A549 (cell line): ENCODE measurements at regions not wholly inside any gene's neighbourhood (a gene's known extent, or its start where the extent isn't known, plus 50 kb on each side); places are given as distances from the start of the nearest gene placed in this dataset.
A peak's percentile ranks its signal among the peaks of the same experiment; 100 is the strongest.

ENCODE experiments used
- ATAC-seq, 2 experiments: fragments of 200-7000 bp in 1 of 2; fragments of >200 bp in 1 of 2; cut with Nextera tagmentation in 1 of 2; cut with Tn5 transposase in 1 of 2; 3 replicates each; pipeline versions ENCODE4 v1.8.0 to v1.9.1; 2018 to 2020; ENCODE audit warnings: mild to moderate bottlenecking in 1 of 2, moderate library complexity in 1 of 2
- CTCF ChIA-PET: fragments of 300-600 bp; sonication (Branson Sonifier 250); formaldehyde crosslinking; extraction: SDS; loops from one replicate; lab custom pipeline; 2021; ENCODE audit warnings: antibody characterized with exemption, inconsistent platforms; lab: Yijun Ruan, JAX
- POLR2A ChIA-PET: fragments of 350-600 bp; formaldehyde crosslinking; extraction: SDS; loops from one replicate; lab custom pipeline; 2021; ENCODE audit warnings: antibody characterized with exemption, inconsistent platforms; lab: Yijun Ruan, JAX
- DNase-seq, 2 experiments: peaks; one replicate each; pipeline versions ENCODE4 v3.0.0 to v3.0.0-alpha.2; 2011 to 2016; ENCODE audit warnings: low read depth in 1 of 2, low spot score in 1 of 2
- FAIRE-seq: peaks from 2 replicates; lab custom pipeline; 2011; peaks lifted over from hg19 to GRCh38; lab: Jason Lieb, UNC
- H3K27ac ChIP-seq, 2 experiments: fragments of >200 bp; sonication (Bioruptor Twin); formaldehyde crosslinking; 3 replicates each; pipeline ENCODE4 v1.5.1; 2016 to 2017
- H3K4me1 ChIP-seq: fragments of >200 bp; sonication (Bioruptor Twin); formaldehyde crosslinking; 3 replicates; pipeline ENCODE4 v1.6.1; 2016
- H3K4me2 ChIP-seq: fragments of >200 bp; sonication (Bioruptor Twin); formaldehyde crosslinking; 3 replicates; pipeline ENCODE4 v1.6.1; 2016
- H3K4me3 ChIP-seq: fragments of >200 bp; sonication (Bioruptor Twin); formaldehyde crosslinking; 3 replicates; pipeline ENCODE4 v1.5.1; 2016
- H3K9me3 ChIP-seq: fragments of >200 bp; sonication (Bioruptor Twin); formaldehyde crosslinking; 3 replicates; pipeline ENCODE4 v1.6.1; 2016
- BHLHE40 ChIP-seq: IDR thresholded peaks from 2 replicates; pipeline ENCODE4 v1.6.1; 2012; ENCODE audit warnings: low read depth, low read length, inconsistent platforms
- CEBPB ChIP-seq, 2 experiments: fragments of >200 bp in 1 of 2; sonication (Bioruptor Twin) in 1 of 2; formaldehyde crosslinking in 1 of 2; IDR thresholded peaks; 2 replicates each; pipeline ENCODE4 v1.6.1; 2012 to 2016
- CHD2 ChIP-seq: fragments of 150-350 bp; IDR thresholded peaks from 2 replicates; pipeline ENCODE4 v1.6.1; 2014; ENCODE audit warnings: low read length; ENCODE audit not compliant: partially characterized antibody
- CTCF ChIP-seq: fragments of >200 bp; sonication (Bioruptor Twin); formaldehyde crosslinking; IDR thresholded peaks from 3 replicates; pipeline ENCODE4 v1.5.1; 2016
- EHF ChIP-seq: fragments of 250-450 bp; sonication (Bioruptor Pico); IDR thresholded peaks from 2 replicates; pipeline ENCODE4 v1.5.0; 2020; ENCODE audit warnings: mild to moderate bottlenecking
- EP300 ChIP-seq, 2 experiments: fragments of >200 bp; sonication (Bioruptor Twin); formaldehyde crosslinking; IDR thresholded peaks; 2 replicates in 1 of 2; 3 replicates in 1 of 2; pipeline ENCODE4 v1.6.1; 2016 to 2017
- FOSL2 ChIP-seq, 2 experiments: fragments of 450-650 bp in 1 of 2; fragments of >200 bp in 1 of 2; sonication (Bioruptor Twin) in 1 of 2; formaldehyde crosslinking; IDR thresholded peaks; 2 replicates each; pipeline versions ENCODE4 v1.5.0 to v1.6.1; 2016 to 2020; ENCODE audit warnings: mild to moderate bottlenecking in 1 of 2, moderate library complexity in 1 of 2
- GATA3 ChIP-seq: IDR thresholded peaks from 2 replicates; pipeline ENCODE4 v1.6.1; 2012; ENCODE audit warnings: borderline replicate concordance
- HMGXB4 ChIP-seq: fragments of 250-450 bp; sonication (Bioruptor Pico); IDR thresholded peaks from 2 replicates; pipeline ENCODE4 v1.5.0; 2021; ENCODE audit warnings: mild to moderate bottlenecking, moderate library complexity, borderline replicate concordance
- JUNB ChIP-seq: fragments of >200 bp; sonication (Bioruptor Twin); formaldehyde crosslinking; IDR thresholded peaks from 2 replicates; pipeline ENCODE4 v1.6.1; 2016
- MAFK ChIP-seq: fragments of 450-650 bp; IDR thresholded peaks from 2 replicates; pipeline ENCODE4 v1.6.1; 2014; ENCODE audit not compliant: partially characterized antibody
- NFE2L2 ChIP-seq: fragments of 150-350 bp; conservative IDR thresholded peaks from 2 replicates; pipeline ENCODE4 v1.6.1; 2014; ENCODE audit warnings: low read length
- RCOR1 ChIP-seq: fragments of 150-350 bp; IDR thresholded peaks from 2 replicates; pipeline ENCODE4 v1.6.1; 2014; ENCODE audit warnings: antibody characterized with exemption, low read length, low read depth
- RFX5 ChIP-seq: fragments of 450-650 bp; IDR thresholded peaks from 2 replicates; pipeline ENCODE4 v1.7.1; 2014; ENCODE audit warnings: antibody characterized with exemption, mild to moderate bottlenecking, moderate library complexity
- RNF2 ChIP-seq: fragments of 200-600 bp; sonication (generic); IDR thresholded peaks from 2 replicates; pipeline ENCODE4 v1.6.1; 2016; ENCODE audit warnings: low read depth, mild to moderate bottlenecking, antibody characterized with exemption, moderate library complexity, borderline replicate concordance
- TP53 ChIP-seq: fragments of 250-450 bp; sonication (Bioruptor Pico); IDR thresholded peaks from 2 replicates; pipeline ENCODE4 v1.5.0; 2021; ENCODE audit warnings: mild to moderate bottlenecking, moderate library complexity
- ZFP36 ChIP-seq: fragments of 450-650 bp; IDR thresholded peaks from 2 replicates; pipeline ENCODE4 v1.6.1; 2014; ENCODE audit warnings: borderline replicate concordance; ENCODE audit not compliant: partially characterized antibody
- ZSCAN20 ChIP-seq: fragments of 250-450 bp; sonication (Bioruptor Pico); IDR thresholded peaks from 2 replicates; pipeline ENCODE4 v1.8.0; 2022; ENCODE audit warnings: mild to moderate bottlenecking, moderate library complexity
- WGBS: methylation state at CpG from one replicate; pipeline ENCODE4 v1.1.6; 2017; ENCODE audit errors: missing lambda C conversion rate; 5-methylcytosine and 5-hydroxymethylcytosine counted together
- TF ChIP-seq, protein P1 (sequence below): IDR thresholded peaks from 2 replicates; pipeline ENCODE4 v1.6.1; 2012
- TF ChIP-seq, protein P2 (sequence below): IDR thresholded peaks from 2 replicates; pipeline ENCODE4 v1.6.1; 2012; ENCODE audit warnings: low read depth, borderline replicate concordance
- TF ChIP-seq, protein P3 (sequence below): fragments of >200 bp; sonication (Bioruptor Twin); formaldehyde crosslinking; IDR thresholded peaks from 2 replicates; pipeline ENCODE4 v1.6.1; 2016

DNA sequence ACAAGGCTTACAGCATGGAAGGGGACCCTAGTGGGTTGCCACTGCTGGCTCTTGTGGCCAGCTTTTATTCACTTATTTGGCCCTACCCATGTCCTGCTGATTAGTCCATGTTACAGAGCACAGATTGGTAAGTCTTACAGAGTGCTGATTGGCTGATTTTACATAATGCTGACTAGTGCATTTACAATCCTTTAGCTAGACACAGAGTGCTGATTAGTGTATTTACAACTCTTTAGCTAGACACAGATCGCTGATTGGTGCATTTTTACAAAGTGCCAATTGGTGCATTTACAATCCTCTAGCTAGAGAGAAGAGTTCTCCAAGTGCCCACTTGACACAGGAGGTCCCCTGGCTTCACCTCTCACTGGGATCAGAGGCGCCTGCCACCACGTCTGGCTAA lies 485.0 kb upstream of the TSPY4 start:
- H3K4me2 ChIP-seq: no peak overlapping the region
- no peaks in the 10 kb centered on the region for H3K9me3 ChIP-seq
- no peaks in the 10 kb centered on the region for H3K4me1 ChIP-seq
- WGBS: 43% methylated on average over 3 of the region's 3 CpGs
- POLR2A ChIA-PET: no interaction called here
- CTCF ChIA-PET: no interaction called here
- ATAC-seq: no peak
- no peak for FAIRE-seq
- H3K27ac ChIP-seq: no peak overlapping the region
- TF ChIP-seq CHD2 (no peak), EP300 (IDR thresholded peaks at IDR 0.05) (no peak), MAFK (peak; percentile 34)
- TF ChIP-seq, protein P1, sequence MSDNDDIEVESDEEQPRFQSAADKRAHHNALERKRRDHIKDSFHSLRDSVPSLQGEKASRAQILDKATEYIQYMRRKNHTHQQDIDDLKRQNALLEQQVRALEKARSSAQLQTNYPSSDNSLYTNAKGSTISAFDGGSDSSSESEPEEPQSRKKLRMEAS: no peak
- H3K4me3 ChIP-seq: no peak overlapping the region
- no peak for DNase-seq

DNA sequence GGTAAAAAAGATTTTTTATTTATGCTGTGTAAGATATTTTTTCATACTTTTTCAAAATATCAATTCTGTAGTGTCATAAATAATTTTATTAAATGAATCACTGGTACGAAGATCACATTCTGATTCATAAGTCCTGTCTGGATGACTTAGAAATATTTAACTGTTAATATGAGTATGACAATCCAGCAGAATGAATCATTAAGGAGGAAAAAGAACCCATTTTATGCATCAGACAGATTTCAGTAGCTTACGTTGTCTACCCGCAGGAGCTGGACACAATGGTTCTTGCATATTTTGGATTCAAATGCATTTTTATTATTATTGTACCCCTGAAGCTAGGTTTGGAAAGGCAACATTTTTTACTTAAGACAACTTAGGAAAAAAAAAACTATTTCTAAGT lies 448.9 kb upstream of the TSPY4 start:
- FAIRE-seq (no peak), ATAC-seq (no peak), DNase-seq (no peak)
- TF ChIP-seq TP53 (CRISPR knock-in tag): no peak
- peak; percentile 30; the same call in 1 of the 2 replicates for TF ChIP-seq JUNB
- TF ChIP-seq HMGXB4 (CRISPR knock-in tag): no peak
- TF ChIP-seq FOSL2 (IDR thresholded peaks at IDR 0.05): no peak
- no peak for TF ChIP-seq FOSL2 (CRISPR knock-in tag; IDR thresholded peaks at IDR 0.05)
- no peak for TF ChIP-seq CEBPB (IDR thresholded peaks at IDR 0.05)
- no peak for TF ChIP-seq ZFP36
- H3K9me3 ChIP-seq: no peaks in the 10 kb centered on the region
- peaks cover 6% of the 10 kb centered on the region; the same call in 1 of the 3 replicates for H3K4me1 ChIP-seq
- ChIA-PET POLR2A (no interaction called here), CTCF (no interaction called here)
- 0 out of 6 replicates have a peak overlapping the region, but pooled peaks of 1 of the 2 experiments have one; percentile 33 for H3K27ac ChIP-seq
- peak overlapping the region; percentile 26; the same call in 1 of the 3 replicates for H3K4me2 ChIP-seq
- H3K4me3 ChIP-seq: no peak overlapping the region
- WGBS: 6% methylated on average over 3 of the region's 3 CpGs

- ChIA-PET POLR2A (no interaction called here), CTCF (no interaction called here)
- Histone ChIP-seq H3K9me3 (no peaks in the 10 kb centered on the region), H3K27ac (no peak overlapping the region), H3K4me2 (no peak overlapping the region), H3K4me3 (no peak overlapping the region), H3K4me1 (no peaks in the 10 kb centered on the region)
- 0% methylated on average over 1 of the region's 1 CpG for WGBS
- TF ChIP-seq RFX5 (no peak), JUNB (no peak), BHLHE40 (no peak), NFE2L2 (no peak), CTCF (no peak), ZSCAN20 (CRISPR knock-in tag) (no peak), EHF (CRISPR knock-in tag) (no peak), RCOR1 (no peak), GATA3 (no peak), RNF2 (no peak)
- TF ChIP-seq, protein P2, sequence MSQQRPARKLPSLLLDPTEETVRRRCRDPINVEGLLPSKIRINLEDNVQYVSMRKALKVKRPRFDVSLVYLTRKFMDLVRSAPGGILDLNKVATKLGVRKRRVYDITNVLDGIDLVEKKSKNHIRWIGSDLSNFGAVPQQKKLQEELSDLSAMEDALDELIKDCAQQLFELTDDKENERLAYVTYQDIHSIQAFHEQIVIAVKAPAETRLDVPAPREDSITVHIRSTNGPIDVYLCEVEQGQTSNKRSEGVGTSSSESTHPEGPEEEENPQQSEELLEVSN: no peak
- TF ChIP-seq, protein P3, sequence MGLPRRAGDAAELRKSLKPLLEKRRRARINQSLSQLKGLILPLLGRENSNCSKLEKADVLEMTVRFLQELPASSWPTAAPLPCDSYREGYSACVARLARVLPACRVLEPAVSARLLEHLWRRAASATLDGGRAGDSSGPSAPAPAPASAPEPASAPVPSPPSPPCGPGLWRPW: no peak
- DNase-seq (no peak), FAIRE-seq (no peak), ATAC-seq (no peak)
Measured at GRCh38 chrY:8897876-8898275, 439.4 kb upstream of the TSPY4 start.
